ENCODE measurements at regions not wholly inside any gene's neighbourhood (a gene's known extent, or its start where the extent isn't known, plus 50 kb on each side); places are given as distances from the start of the nearest gene placed in this dataset.

- no peak for FAIRE-seq
- intact Hi-C loops (cut with DNase I): no loop called here
- TF ChIP-seq, protein P1, sequence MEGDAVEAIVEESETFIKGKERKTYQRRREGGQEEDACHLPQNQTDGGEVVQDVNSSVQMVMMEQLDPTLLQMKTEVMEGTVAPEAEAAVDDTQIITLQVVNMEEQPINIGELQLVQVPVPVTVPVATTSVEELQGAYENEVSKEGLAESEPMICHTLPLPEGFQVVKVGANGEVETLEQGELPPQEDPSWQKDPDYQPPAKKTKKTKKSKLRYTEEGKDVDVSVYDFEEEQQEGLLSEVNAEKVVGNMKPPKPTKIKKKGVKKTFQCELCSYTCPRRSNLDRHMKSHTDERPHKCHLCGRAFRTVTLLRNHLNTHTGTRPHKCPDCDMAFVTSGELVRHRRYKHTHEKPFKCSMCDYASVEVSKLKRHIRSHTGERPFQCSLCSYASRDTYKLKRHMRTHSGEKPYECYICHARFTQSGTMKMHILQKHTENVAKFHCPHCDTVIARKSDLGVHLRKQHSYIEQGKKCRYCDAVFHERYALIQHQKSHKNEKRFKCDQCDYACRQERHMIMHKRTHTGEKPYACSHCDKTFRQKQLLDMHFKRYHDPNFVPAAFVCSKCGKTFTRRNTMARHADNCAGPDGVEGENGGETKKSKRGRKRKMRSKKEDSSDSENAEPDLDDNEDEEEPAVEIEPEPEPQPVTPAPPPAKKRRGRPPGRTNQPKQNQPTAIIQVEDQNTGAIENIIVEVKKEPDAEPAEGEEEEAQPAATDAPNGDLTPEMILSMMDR (IDR thresholded peaks at IDR 0.05; ENCODE audit: borderline replicate concordance, extremely low read depth, insufficient read depth): no peak
- H3K9ac ChIP-seq (ENCODE audit: low read length in 3 of 3): no peak overlapping the region
- H3K4me1 ChIP-seq (ENCODE audit: control insufficient read depth in 2 of 3, insufficient read depth in 2 of 3, low read depth in 1 of 3, low read length in 3 of 3): peaks cover 0 to 7% (median 0%) of the 10 kb centered on the region in 3 donors
- DNase-seq: no peak
- H3K27me3 ChIP-seq (ENCODE audit: control insufficient read depth, insufficient read depth, low read length): no peaks in the 10 kb centered on the region
- no peak overlapping the region for H3K27ac ChIP-seq (ENCODE audit: low read depth in 2 of 2, low read length in 2 of 2)
- no peaks in the 10 kb centered on the region for H3K9me3 ChIP-seq (ENCODE audit: control insufficient read depth in 2 of 3, insufficient read depth in 1 of 3, low read length in 3 of 3)
- H3K4me3 ChIP-seq (ENCODE audit: low read length in 3 of 3): no peak overlapping the region
- no peaks in the 10 kb centered on the region for H3K36me3 ChIP-seq (ENCODE audit: control insufficient read depth in 2 of 3, insufficient read depth in 3 of 3, low read length in 3 of 3)
These were observed 94.9 kb upstream of the RBBP8 start for GRCh38 chr18:22838221-22838620.

DNA sequence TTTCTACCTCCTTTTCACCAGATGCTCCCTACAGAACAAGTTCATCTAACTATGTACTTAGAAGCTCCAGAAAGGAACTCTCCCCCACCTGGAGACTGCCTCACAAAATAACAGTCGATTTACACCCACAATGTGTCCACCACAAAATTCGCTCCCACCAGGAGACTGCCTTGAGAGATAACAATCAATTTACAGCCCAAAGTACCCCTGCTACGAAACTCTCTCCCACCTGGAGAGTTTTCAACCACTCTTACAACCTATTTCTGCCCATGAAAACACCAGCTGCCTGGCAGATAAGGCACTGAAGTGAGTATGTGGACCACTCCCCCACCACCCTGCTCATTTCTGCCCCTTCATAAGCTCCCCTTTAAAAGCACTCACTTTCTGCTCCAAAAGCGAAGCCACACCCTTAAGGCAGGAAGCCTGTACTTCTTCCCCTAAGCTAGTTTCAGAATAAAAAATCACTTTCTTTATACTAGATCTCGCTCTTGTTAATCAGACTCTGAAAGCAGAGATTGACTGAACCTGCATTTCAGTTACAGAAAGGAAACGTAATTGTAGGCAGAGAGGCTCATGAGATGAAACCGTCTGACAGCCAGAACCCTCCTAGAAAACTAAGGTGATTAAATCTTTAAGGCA lies 94.4 kb upstream of the RBBP8 start:
- Histone ChIP-seq H3K9ac (ENCODE audit: low read length in 3 of 3) (no peak overlapping the region), H3K4me3 (ENCODE audit: low read length in 3 of 3) (no peak overlapping the region), H3K27ac (ENCODE audit: low read depth in 2 of 2, low read length in 2 of 2) (no peak overlapping the region), H3K4me1 (ENCODE audit: control insufficient read depth in 2 of 3, insufficient read depth in 2 of 3, low read depth in 1 of 3, low read length in 3 of 3) (peaks cover 0 to 7% (median 0%) of the 10 kb centered on the region in 3 donors), H3K36me3 (ENCODE audit: control insufficient read depth in 2 of 3, insufficient read depth in 3 of 3, low read length in 3 of 3) (no peaks in the 10 kb centered on the region), H3K9me3 (ENCODE audit: control insufficient read depth in 2 of 3, insufficient read depth in 1 of 3, low read length in 3 of 3) (no peaks in the 10 kb centered on the region), H3K27me3 (ENCODE audit: control insufficient read depth, insufficient read depth, low read length) (no peaks in the 10 kb centered on the region)
- intact Hi-C loops (cut with DNase I): no loop called here
- FAIRE-seq (no peak), DNase-seq (no peak)
- TF ChIP-seq, protein P1 (IDR thresholded peaks at IDR 0.05; ENCODE audit: borderline replicate concordance, extremely low read depth, insufficient read depth): no peak

GRCh38 chr18:22839340-22839821 lies 93.7 kb upstream of the RBBP8 start:
- DNase-seq (no peak), FAIRE-seq (no peak)
- Histone ChIP-seq H3K9ac (ENCODE audit: low read length in 3 of 3) (no peak overlapping the region), H3K27ac (ENCODE audit: low read depth in 2 of 2, low read length in 2 of 2) (no peak overlapping the region), H3K4me3 (ENCODE audit: low read length in 3 of 3) (no peak overlapping the region), H3K27me3 (ENCODE audit: control insufficient read depth, insufficient read depth, low read length) (no peaks in the 10 kb centered on the region), H3K36me3 (ENCODE audit: control insufficient read depth in 2 of 3, insufficient read depth in 3 of 3, low read length in 3 of 3) (no peaks in the 10 kb centered on the region), H3K4me1 (ENCODE audit: control insufficient read depth in 2 of 3, insufficient read depth in 2 of 3, low read depth in 1 of 3, low read length in 3 of 3) (peaks cover 0 to 7% (median 0%) of the 10 kb centered on the region in 3 donors), H3K9me3 (ENCODE audit: control insufficient read depth in 2 of 3, insufficient read depth in 1 of 3, low read length in 3 of 3) (no peaks in the 10 kb centered on the region)
- TF ChIP-seq, protein P1 (IDR thresholded peaks at IDR 0.05; ENCODE audit: borderline replicate concordance, extremely low read depth, insufficient read depth): no peak
- intact Hi-C loops (cut with DNase I): no loop called here
